ENCODE measurements at regions not wholly inside any gene's neighbourhood (a gene's known extent, or its start where the extent isn't known, plus 50 kb on each side); places are given as distances from the start of the nearest gene placed in this dataset.

DNA sequence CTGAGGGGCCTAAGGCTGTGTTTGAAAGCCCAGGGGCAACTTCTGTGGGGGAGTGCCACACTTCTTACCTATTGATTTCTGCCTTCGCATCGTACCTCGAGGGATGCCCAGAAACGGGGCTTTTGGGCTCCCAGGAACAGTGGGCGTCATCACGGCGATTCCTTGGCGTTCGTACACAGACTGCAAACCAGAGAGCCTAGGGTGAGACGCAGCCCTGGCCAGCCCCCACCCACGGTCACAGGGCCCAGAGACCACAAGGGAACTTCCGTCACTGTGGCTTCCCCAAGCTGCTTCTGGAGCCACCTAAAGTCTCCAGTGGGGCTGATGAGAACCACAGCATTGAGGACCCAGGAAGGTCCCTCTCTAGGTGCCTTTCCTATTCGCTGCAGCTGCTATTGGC, 91.9 kb downstream of the CTTN start:
- POLR2A ChIA-PET = no interaction called here
- Histone ChIP-seq H2AFZ (ENCODE audit: low read depth, low read length) (no peak overlapping the region), H3K9ac (ENCODE audit: insufficient read depth in 1 of 2, low read depth in 2 of 2, low read length in 2 of 2) (no peak overlapping the region), H3K27ac (ENCODE audit: extremely low read depth, low read depth, low read length) (no peak overlapping the region), H3K4me2 (ENCODE audit: insufficient read depth, low read length) (no peak overlapping the region), H3K36me3 (ENCODE audit: control insufficient read depth, insufficient read depth, low read length) (no peaks in the 10 kb centered on the region), H3K4me3 (no peak overlapping the region), H3K27me3 (ENCODE audit: control insufficient read depth in 2 of 2, insufficient read depth in 2 of 2, low read length in 2 of 2) (peaks cover 28 to 65% of the 10 kb centered on the region in 2 experiments), H3K4me1 (replicated peaks in 1 of 2; ENCODE audit: control insufficient read depth in 2 of 2, insufficient read depth in 2 of 2, low read length in 2 of 2) (peaks cover 0 to 10% of the 10 kb centered on the region in 2 experiments; a peak in 2 of 5 replicates), H3K9me3 (replicated peaks; ENCODE audit: control insufficient read depth, insufficient read depth, low read depth, low read length) (no peaks in the 10 kb centered on the region), H3K79me2 (ENCODE audit: control insufficient read depth, insufficient read depth, low read length) (no peaks in the 10 kb centered on the region), H3K9me1 (ENCODE audit: control insufficient read depth, insufficient read depth, low read length) (no peaks in the 10 kb centered on the region), H4K20me1 (replicated peaks; ENCODE audit: control insufficient read depth, insufficient read depth, low read length) (0 out of 2 replicates have a peak, but pooled peaks cover 8% of the 10 kb centered on the region)
- no TSS peak for BruUV-seq (replicated peaks)
- FAIRE-seq (no peak), DNase-seq (ENCODE audit: extremely low read depth in 1 of 4, low spot score in 3 of 4) (no peak), ATAC-seq (no peak)
- in situ Hi-C loops (cut with MboI) (no loop called here), intact Hi-C loops (cut with micrococcal nuclease) (no loop called here)
- 3% methylated on average over 13 of the region's 13 CpGs for WGBS (ENCODE audit: insufficient coverage, low coverage, missing lambda C conversion rate)
- no peak for TF ChIP-seq ETV6 (IDR thresholded peaks at IDR 0.05; ENCODE audit: borderline replicate concordance in 1 of 2, low read depth in 2 of 2, low read length in 1 of 2)
- TF ChIP-seq ETV6 (CRISPR knock-in tag; IDR thresholded peaks at IDR 0.05; ENCODE audit: borderline replicate concordance) = no peak
- TF ChIP-seq NR3C1 (CRISPR knock-in tag; IDR thresholded peaks at IDR 0.05) = no peak
- TF ChIP-seq ZEB2 (IDR thresholded peaks at IDR 0.05) = no peak
- no peak for TF ChIP-seq FOXO4 (CRISPR knock-in tag; IDR thresholded peaks at IDR 0.05)
- TF ChIP-seq KLF10 (CRISPR knock-in tag; IDR thresholded peaks at IDR 0.05) = no peak
- no peak for TF ChIP-seq ZNF165 (CRISPR knock-in tag; IDR thresholded peaks at IDR 0.05; ENCODE audit: borderline replicate concordance)
- TF ChIP-seq, protein P1, sequence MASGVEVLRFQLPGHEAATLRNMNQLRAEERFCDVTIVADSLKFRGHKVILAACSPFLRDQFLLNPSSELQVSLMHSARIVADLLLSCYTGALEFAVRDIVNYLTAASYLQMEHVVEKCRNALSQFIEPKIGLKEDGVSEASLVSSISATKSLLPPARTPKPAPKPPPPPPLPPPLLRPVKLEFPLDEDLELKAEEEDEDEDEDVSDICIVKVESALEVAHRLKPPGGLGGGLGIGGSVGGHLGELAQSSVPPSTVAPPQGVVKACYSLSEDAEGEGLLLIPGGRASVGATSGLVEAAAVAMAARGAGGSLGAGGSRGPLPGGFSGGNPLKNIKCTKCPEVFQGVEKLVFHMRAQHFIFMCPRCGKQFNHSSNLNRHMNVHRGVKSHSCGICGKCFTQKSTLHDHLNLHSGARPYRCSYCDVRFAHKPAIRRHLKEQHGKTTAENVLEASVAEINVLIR (CRISPR knock-in tag; IDR thresholded peaks at IDR 0.05) = no peak
- TF ChIP-seq, protein P2, sequence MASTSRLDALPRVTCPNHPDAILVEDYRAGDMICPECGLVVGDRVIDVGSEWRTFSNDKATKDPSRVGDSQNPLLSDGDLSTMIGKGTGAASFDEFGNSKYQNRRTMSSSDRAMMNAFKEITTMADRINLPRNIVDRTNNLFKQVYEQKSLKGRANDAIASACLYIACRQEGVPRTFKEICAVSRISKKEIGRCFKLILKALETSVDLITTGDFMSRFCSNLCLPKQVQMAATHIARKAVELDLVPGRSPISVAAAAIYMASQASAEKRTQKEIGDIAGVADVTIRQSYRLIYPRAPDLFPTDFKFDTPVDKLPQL (IDR thresholded peaks at IDR 0.05; ENCODE audit: extremely low read depth, insufficient read length) = no peak
- TF ChIP-seq ZFPM2 (CRISPR knock-in tag; IDR thresholded peaks at IDR 0.05) = no peak
- no peak for TF ChIP-seq IRF9 (tag; IDR thresholded peaks at IDR 0.05)
- no peak for TF ChIP-seq RBFOX2 (IDR thresholded peaks at IDR 0.05; ENCODE audit: low read depth, low read length)
- CTCF ChIA-PET (ENCODE audit: low intra/inter-chr PET ratio) = no interaction called here

Data from K562 (cell line).